Neural progenitor cell (in vitro differentiated cells): ENCODE measurements at regions not wholly inside any gene's neighbourhood (a gene's known extent, or its start where the extent isn't known, plus 50 kb on each side); places are given as distances from the start of the nearest gene placed in this dataset.

ENCODE experiments used
- DNase-seq: peaks from one replicate; pipeline ENCODE4 v3.0.0-alpha.2; 2016; ENCODE audit warnings: low spot score
- H2AFZ ChIP-seq: fragments of 200-600 bp; sonication (generic); replicated peaks from 2 replicates; pipeline ENCODE4 v1.6.1; 2016; ENCODE audit warnings: antibody characterized with exemption
- H3F3A ChIP-seq: fragments of 200-600 bp; sonication (generic); 2 replicates; pipeline ENCODE4 v1.6.1; 2016; ENCODE audit warnings: antibody characterized with exemption, low read depth
- H3K27ac ChIP-seq: fragments of 200-600 bp; sonication (generic); 2 replicates; pipeline ENCODE4 v1.5.1; 2016; ENCODE audit warnings: mild to moderate bottlenecking
- H3K27me3 ChIP-seq: fragments of 200-600 bp; sonication (generic); 2 replicates; pipeline ENCODE4 v1.6.1; 2016; ENCODE audit warnings: mild to moderate bottlenecking, moderate library complexity
- H3K36me3 ChIP-seq: fragments of 200-600 bp; sonication (generic); 2 replicates; pipeline ENCODE4 v1.5.1; 2016
- H3K4me1 ChIP-seq: fragments of 200-600 bp; sonication (generic); 2 replicates; pipeline ENCODE4 v1.6.1; 2016; ENCODE audit warnings: mixed run types
- H3K4me2 ChIP-seq: fragments of 200-600 bp; sonication (generic); 2 replicates; pipeline ENCODE4 v1.6.1; 2016
- H3K4me3 ChIP-seq: fragments of 200-600 bp; sonication (generic); 2 replicates; pipeline ENCODE4 v1.5.1; 2016
- H3K79me2 ChIP-seq: fragments of 200-600 bp; sonication (generic); 2 replicates; pipeline ENCODE4 v1.6.1; 2016; ENCODE audit warnings: low read depth
- H3K9ac ChIP-seq: fragments of 200-600 bp; sonication (generic); 2 replicates; pipeline ENCODE4 v1.6.1; 2016
- H3K9me3 ChIP-seq: fragments of 200-600 bp; sonication (generic); 2 replicates; pipeline ENCODE4 v1.5.1; 2016; ENCODE audit warnings: low read depth
- H4K20me1 ChIP-seq: fragments of 200-600 bp; sonication (generic); 2 replicates; pipeline ENCODE4 v1.6.1; 2016; ENCODE audit warnings: low read depth
- H3K27ac Mint-ChIP-seq: 3 replicates; pipeline ENCODE4 v1.8.0; 2021; ENCODE audit warnings: mixed read lengths
- H3K27me3 Mint-ChIP-seq: 2 replicates; pipeline ENCODE4 v1.8.0; 2022; ENCODE audit warnings: low read depth, mild to moderate bottlenecking, inconsistent platforms, moderate library complexity, mixed read lengths; ENCODE audit not compliant: insufficient read depth
- H3K36me3 Mint-ChIP-seq: 3 replicates; pipeline ENCODE4 v1.8.0; 2021; ENCODE audit warnings: mixed read lengths
- H3K4me1 Mint-ChIP-seq: 3 replicates; pipeline ENCODE4 v1.8.0; 2021; ENCODE audit warnings: mixed read lengths
- H3K4me3 Mint-ChIP-seq: 3 replicates; pipeline ENCODE4 v1.8.0; 2021; ENCODE audit warnings: mild to moderate bottlenecking, moderate library complexity, mixed read lengths
- H3K9me3 Mint-ChIP-seq: 3 replicates; pipeline ENCODE4 v1.8.0; 2020; ENCODE audit warnings: mixed read lengths
- CTCF ChIP-seq: fragments of 200-600 bp; sonication (generic); IDR thresholded peaks from 2 replicates; pipeline ENCODE4 v1.5.1; 2017; ENCODE audit warnings: antibody characterized with exemption, mild to moderate bottlenecking
- EZH2 ChIP-seq: fragments of 200-600 bp; sonication (generic); IDR thresholded peaks from 2 replicates; pipeline ENCODE4 v1.6.1; 2017; ENCODE audit warnings: antibody characterized with exemption, mild to moderate bottlenecking, moderate library complexity
- EZH2phosphoT487 ChIP-seq: fragments of 200-600 bp; sonication (generic); IDR thresholded peaks from 2 replicates; pipeline ENCODE4 v1.6.1; 2017; ENCODE audit warnings: antibody characterized with exemption

- Mint-ChIP-seq H3K36me3 (no peaks in the 10 kb centered on the region), H3K4me3 (no peak overlapping the region), H3K4me1 (no peaks in the 10 kb centered on the region), H3K9me3 (no peaks in the 10 kb centered on the region), H3K27me3 (no peaks in the 10 kb centered on the region), H3K27ac (no peak overlapping the region)
- H3K9ac ChIP-seq, result no peak overlapping the region
- no peaks in the 10 kb centered on the region for H4K20me1 ChIP-seq
- no peaks in the 10 kb centered on the region for H3F3A ChIP-seq
- H3K27me3 ChIP-seq, result peaks cover 4% of the 10 kb centered on the region
- no peaks in the 10 kb centered on the region for H3K79me2 ChIP-seq
- TF ChIP-seq CTCF, result no peak
- no peak for TF ChIP-seq EZH2
- no peak for TF ChIP-seq EZH2phosphoT487
- DNase-seq, result no peak
- no peaks in the 10 kb centered on the region for H3K9me3 ChIP-seq
- no peak overlapping the region for H3K4me2 ChIP-seq
- no peaks in the 10 kb centered on the region for H3K4me1 ChIP-seq
- no peak overlapping the region for H3K4me3 ChIP-seq
- no peak overlapping the region for H2AFZ ChIP-seq
- no peaks in the 10 kb centered on the region for H3K36me3 ChIP-seq
- H3K27ac ChIP-seq, result no peak overlapping the region
Observed at GRCh38 chr16:76669288-76669687, 392.1 kb downstream of the CNTNAP4 start.

- Histone ChIP-seq H3K9me3 (no peaks in the 10 kb centered on the region), H3F3A (no peaks in the 10 kb centered on the region), H4K20me1 (no peaks in the 10 kb centered on the region), H3K4me3 (no peak overlapping the region), H2AFZ (no peak overlapping the region), H3K4me2 (no peak overlapping the region), H3K27me3 (no peaks in the 10 kb centered on the region), H3K4me1 (no peaks in the 10 kb centered on the region), H3K79me2 (no peaks in the 10 kb centered on the region), H3K27ac (no peak overlapping the region), H3K9ac (no peak overlapping the region), H3K36me3 (no peaks in the 10 kb centered on the region)
- H3K4me3 Mint-ChIP-seq, result no peak overlapping the region
- H3K4me1 Mint-ChIP-seq, result no peaks in the 10 kb centered on the region
- H3K27ac Mint-ChIP-seq, result no peak overlapping the region
- no peaks in the 10 kb centered on the region for H3K9me3 Mint-ChIP-seq
- DNase-seq, result no peak
- TF ChIP-seq EZH2phosphoT487 (no peak), EZH2 (no peak), CTCF (no peak)
- H3K27me3 Mint-ChIP-seq, result no peaks in the 10 kb centered on the region
- H3K36me3 Mint-ChIP-seq, result no peaks in the 10 kb centered on the region
Observed at GRCh38 chr16:76670125-76670857, 393.1 kb downstream of the CNTNAP4 start.

- H3K4me3 Mint-ChIP-seq, result no peak overlapping the region
- Histone ChIP-seq H3K4me3 (no peak overlapping the region), H3K27ac (no peak overlapping the region), H2AFZ (no peak overlapping the region), H3K79me2 (no peaks in the 10 kb centered on the region), H4K20me1 (no peaks in the 10 kb centered on the region), H3K4me1 (no peaks in the 10 kb centered on the region), H3K36me3 (no peaks in the 10 kb centered on the region), H3K9ac (no peak overlapping the region), H3K9me3 (peaks cover 5% of the 10 kb centered on the region), H3F3A (no peaks in the 10 kb centered on the region), H3K4me2 (no peak overlapping the region), H3K27me3 (no peaks in the 10 kb centered on the region)
- H3K4me1 Mint-ChIP-seq, result no peaks in the 10 kb centered on the region
- DNase-seq, result no peak
- H3K36me3 Mint-ChIP-seq, result no peaks in the 10 kb centered on the region
- H3K27ac Mint-ChIP-seq, result no peak overlapping the region
- H3K9me3 Mint-ChIP-seq, result no peaks in the 10 kb centered on the region
- H3K27me3 Mint-ChIP-seq, result no peaks in the 10 kb centered on the region
- TF ChIP-seq CTCF, result no peak
- TF ChIP-seq EZH2phosphoT487, result no peak
- no peak for TF ChIP-seq EZH2
Observed at GRCh38 chr16:76676356-76676755, 399.2 kb downstream of the CNTNAP4 start.
